ENCODE measurements at regions not wholly inside any gene's neighbourhood (a gene's known extent, or its start where the extent isn't known, plus 50 kb on each side); places are given as distances from the start of the nearest gene placed in this dataset.
"Not testable (repeated sequence)": the region's sequence is repeated elsewhere in the genome, so short reads cannot be mapped to it uniquely, and the experiment has no call there.

DNA sequence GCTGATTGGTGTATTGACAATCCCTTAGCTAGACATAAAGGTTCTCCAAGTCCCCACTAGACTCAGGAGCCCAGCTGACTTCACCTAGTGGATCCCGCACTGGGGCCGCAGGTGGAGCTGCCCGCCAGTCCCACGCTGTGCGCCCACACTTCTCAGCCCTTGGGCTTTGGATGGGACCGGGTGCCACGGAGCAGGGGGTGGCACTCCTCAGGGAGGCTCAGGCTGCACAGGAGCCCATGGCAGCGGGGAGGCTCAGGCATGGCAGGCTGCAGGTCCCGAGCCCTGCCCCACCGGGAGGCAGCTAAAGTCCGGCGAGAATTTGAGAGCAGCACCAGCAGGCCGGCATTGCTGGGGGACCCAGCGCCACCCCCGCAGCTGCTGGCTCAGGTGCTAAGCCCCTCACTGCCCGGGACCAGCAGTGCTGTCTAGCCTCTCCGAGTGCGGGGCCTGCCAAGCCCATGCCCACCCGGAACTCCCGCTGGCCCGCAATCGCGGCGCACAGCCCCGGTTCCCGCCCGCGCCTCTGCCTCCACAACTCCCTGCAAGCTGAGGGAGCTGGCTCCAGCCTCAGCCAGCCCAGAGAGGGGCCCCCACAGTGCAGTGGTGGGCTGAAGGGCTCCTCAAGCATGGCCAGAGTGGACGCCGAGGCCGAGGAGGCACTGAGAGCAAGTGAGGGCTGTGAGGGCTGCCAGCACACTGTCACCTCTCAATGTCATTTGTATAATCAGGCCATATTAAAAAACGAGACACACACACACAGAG lies 437.2 kb downstream of the CSNK1G3 start:
- no peak overlapping the region for H3K4me3 ChIP-seq (ENCODE audit: low read depth, low read length)
- TF ChIP-seq, protein P1, sequence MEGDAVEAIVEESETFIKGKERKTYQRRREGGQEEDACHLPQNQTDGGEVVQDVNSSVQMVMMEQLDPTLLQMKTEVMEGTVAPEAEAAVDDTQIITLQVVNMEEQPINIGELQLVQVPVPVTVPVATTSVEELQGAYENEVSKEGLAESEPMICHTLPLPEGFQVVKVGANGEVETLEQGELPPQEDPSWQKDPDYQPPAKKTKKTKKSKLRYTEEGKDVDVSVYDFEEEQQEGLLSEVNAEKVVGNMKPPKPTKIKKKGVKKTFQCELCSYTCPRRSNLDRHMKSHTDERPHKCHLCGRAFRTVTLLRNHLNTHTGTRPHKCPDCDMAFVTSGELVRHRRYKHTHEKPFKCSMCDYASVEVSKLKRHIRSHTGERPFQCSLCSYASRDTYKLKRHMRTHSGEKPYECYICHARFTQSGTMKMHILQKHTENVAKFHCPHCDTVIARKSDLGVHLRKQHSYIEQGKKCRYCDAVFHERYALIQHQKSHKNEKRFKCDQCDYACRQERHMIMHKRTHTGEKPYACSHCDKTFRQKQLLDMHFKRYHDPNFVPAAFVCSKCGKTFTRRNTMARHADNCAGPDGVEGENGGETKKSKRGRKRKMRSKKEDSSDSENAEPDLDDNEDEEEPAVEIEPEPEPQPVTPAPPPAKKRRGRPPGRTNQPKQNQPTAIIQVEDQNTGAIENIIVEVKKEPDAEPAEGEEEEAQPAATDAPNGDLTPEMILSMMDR (IDR thresholded peaks at IDR 0.05; ENCODE audit: low read depth, low read length) = no peak

DNA sequence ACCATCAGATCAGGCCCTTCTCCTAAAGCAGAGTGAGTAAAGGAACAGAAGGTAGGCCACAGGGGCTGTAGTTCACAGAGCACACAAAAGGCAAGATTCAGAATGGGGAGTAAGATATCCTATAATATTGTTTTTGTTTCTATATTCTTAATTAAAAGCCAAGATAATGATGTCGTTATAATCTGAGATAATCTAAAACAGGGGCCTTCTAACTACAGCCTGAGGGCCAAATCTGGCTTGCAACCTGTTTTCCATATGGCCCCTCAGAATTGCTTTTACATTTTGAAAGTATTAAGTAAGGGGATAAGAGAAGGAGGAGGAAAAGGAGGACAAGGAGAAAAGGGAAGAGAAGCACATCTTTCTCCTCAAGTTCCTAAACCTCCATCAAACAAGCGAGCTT lies 435.8 kb downstream of the CSNK1G3 start:
- TF ChIP-seq, protein P1 (IDR thresholded peaks at IDR 0.05; ENCODE audit: low read depth, low read length) = no peak
- H3K4me3 ChIP-seq (ENCODE audit: low read depth, low read length) = no peak overlapping the region

DNA sequence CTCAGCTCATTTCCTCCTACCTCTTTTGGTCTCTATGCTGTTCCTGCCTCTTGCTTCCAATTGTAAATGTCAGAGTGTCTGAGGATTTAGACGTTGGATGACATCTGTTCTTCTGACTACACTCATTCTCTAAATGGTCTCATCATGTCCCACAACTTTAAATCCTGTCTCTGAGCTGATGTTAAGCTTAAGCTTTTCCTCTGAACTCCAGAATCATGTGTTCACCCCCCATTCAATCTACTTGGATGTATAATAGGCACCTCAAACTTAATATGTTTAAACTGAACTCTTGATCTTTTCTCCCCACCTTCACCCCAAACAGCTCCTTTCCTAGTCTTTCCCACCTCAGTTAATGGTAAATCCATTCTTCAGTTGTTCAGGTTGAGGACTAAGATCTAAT lies 433.6 kb downstream of the CSNK1G3 start:
- H3K4me3 ChIP-seq (ENCODE audit: low read depth, low read length) = no peak overlapping the region
- TF ChIP-seq, protein P1 (IDR thresholded peaks at IDR 0.05; ENCODE audit: low read depth, low read length) = no peak

DNA sequence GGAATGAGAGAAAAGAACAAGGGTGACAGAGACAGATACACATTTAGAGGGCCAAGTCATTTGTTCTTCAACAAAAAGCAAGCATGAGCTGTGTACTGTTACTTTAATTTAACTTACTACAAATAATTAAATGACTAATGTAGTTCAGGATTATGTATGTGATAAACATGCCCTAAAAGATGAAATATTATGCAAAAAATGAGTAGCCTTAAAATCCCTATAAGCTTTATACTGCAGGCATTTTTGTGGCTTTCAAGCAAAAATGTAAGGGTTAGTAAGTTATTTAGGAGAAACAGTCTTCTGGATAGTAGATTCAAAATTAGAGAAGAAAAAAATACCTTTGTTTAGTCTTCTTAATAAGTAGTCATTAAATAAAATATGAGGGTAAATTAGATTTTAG lies 431.2 kb downstream of the CSNK1G3 start:
- TF ChIP-seq, protein P1 (IDR thresholded peaks at IDR 0.05; ENCODE audit: low read depth, low read length) = no peak
- H3K4me3 ChIP-seq (ENCODE audit: low read depth, low read length) = no peak overlapping the region

DNA sequence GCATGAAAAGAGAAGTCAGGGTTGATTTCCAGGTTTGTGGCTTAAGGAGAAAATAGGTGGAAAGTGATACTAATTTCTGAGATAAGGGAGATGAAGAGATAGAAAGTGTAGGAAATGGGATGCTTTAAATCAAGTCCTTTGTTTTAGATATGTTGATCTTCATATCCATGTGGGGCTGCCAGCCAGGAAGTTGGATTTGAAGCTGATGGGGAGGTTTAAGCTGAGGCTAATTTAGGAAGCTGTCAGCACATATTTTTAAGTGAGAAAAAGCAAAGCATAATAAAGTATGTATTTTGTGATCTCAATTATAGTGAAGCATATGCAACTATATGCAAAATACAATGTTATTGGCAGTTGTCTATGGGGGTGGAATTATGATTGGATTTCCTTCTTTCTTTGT lies 428.4 kb downstream of the CSNK1G3 start:
- TF ChIP-seq, protein P1 (IDR thresholded peaks at IDR 0.05; ENCODE audit: low read depth, low read length) = no peak
- no peak overlapping the region for H3K4me3 ChIP-seq (ENCODE audit: low read depth, low read length)

DNA sequence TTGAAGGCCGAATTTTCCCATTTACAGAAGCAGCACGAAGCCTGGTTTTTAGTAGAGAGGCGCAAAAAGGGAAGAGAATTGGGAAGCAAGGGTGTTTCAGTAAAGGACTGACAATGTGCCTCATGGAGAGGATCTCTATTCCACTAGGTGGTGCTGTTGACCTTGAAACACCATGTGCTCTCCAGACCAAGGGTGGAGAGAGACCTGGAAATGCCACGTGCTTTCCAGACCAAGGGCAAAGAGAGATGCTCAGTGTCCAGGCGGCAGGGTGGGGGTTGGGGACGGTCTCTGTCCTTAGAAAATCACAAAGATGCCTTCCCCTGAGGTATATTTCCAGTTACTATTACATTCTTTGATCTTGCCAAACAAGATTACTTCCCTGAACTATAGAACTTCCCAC lies 425.3 kb downstream of the CSNK1G3 start:
- TF ChIP-seq, protein P1 (IDR thresholded peaks at IDR 0.05; ENCODE audit: low read depth, low read length) = 0 out of 2 replicates have a peak, but pooled peaks have one; percentile 33
- no peak overlapping the region for H3K4me3 ChIP-seq (ENCODE audit: low read depth, low read length)

DNA sequence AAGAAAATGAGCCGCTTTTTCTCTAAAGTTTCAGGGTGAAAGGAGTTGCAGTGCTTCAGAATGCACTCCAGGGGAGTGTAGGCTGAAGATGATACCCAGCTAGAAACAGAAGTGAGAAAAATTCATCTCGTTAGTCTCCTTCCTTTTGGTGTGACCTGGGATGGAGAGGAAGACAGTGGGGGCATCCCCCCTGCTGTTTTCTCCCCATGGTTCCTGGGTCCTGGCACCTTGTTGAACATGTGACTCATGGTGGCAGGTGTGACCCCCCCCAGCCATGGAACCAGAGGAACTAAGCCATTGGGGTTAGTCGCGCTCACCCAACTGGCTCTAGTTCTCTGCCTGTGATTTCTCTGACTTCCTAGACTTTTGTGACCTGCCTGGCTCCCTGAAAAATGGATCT lies 424.6 kb downstream of the CSNK1G3 start:
- TF ChIP-seq, protein P1 (IDR thresholded peaks at IDR 0.05; ENCODE audit: low read depth, low read length) = no peak
- H3K4me3 ChIP-seq (ENCODE audit: low read depth, low read length) = no peak overlapping the region

DNA sequence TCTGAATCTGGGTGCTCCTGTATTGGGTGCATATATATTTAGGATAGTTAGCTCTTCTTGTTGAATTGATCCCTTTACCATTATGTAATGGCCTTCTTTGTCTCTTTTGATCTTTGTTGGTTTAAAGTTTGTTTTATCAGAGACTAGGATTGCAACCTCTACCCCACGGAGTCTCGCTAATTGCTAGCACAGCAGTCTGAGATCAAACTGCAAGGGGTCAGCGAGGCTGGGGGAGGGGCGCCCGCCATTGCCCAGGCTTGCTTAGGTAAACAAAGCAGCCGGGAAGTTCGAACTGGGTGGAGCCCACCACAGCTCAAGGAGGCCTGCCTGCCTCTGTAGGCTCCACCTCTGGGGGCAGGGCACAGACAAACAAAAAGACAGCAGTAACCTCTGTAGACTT lies 421.8 kb downstream of the CSNK1G3 start:
- not testable (repeated sequence) for H3K4me3 ChIP-seq (ENCODE audit: low read depth, low read length)

Measured in WI38 (cell line).